Esophagus squamous epithelium (tissue), 4 donors: ENCODE measurements at regions not wholly inside any gene's neighbourhood (a gene's known extent, or its start where the extent isn't known, plus 50 kb on each side); places are given as distances from the start of the nearest gene placed in this dataset.

Source experiments
- CTCF ChIP-seq, 6 experiments: fragments of 450-650 bp in 4 of 6; fragments of 200-600 bp in 2 of 6; sonication (generic) in 2 of 6; IDR thresholded peaks; one replicate each; pipeline ENCODE4 v1.5.1; 2016 to 2019; ENCODE audit warnings: antibody characterized with exemption in 6 of 6, mild to moderate bottlenecking in 4 of 6, moderate library complexity in 4 of 6
- POLR2A ChIP-seq, 4 donors: fragments of 450-650 bp; IDR thresholded peaks; one replicate each; pipeline ENCODE4 v1.6.1; 2017; ENCODE audit warnings: antibody characterized with exemption in 4 of 4, mild to moderate bottlenecking in 4 of 4, moderate library complexity in 3 of 4

GRCh38 chr5:88116396-88116795 is 152.2 kb downstream of the TMEM161B start:
- TF ChIP-seq CTCF (IDR thresholded peaks at IDR 0.05) (no peak), POLR2A (IDR thresholded peaks at IDR 0.05) (no peak)
